ENCODE measurements at regions not wholly inside any gene's neighbourhood (a gene's known extent, or its start where the extent isn't known, plus 50 kb on each side); places are given as distances from the start of the nearest gene placed in this dataset.

GRCh38 chr13:111006506-111007031, 91.7 kb upstream of the ANKRD10 start:
- no peak for TF ChIP-seq ZNF121 (CRISPR knock-in tag; IDR thresholded peaks at IDR 0.05)
- no peak for TF ChIP-seq ZNF263 (CRISPR knock-in tag; IDR thresholded peaks at IDR 0.05; ENCODE audit: low read depth)
- TF ChIP-seq ATF1 (CRISPR knock-in tag; IDR thresholded peaks at IDR 0.05) = no peak
